Astrocyte (in vitro differentiated cells and primary cell): ENCODE measurements at regions not wholly inside any gene's neighbourhood (a gene's known extent, or its start where the extent isn't known, plus 50 kb on each side); places are given as distances from the start of the nearest gene placed in this dataset.
A peak's percentile ranks its signal among the peaks of the same experiment; 100 is the strongest.

ENCODE experiments used
- DNase-seq: peaks from one replicate; pipeline ENCODE4 v3.0.0-alpha.2; 2010; ENCODE audit warnings: low read depth
- FAIRE-seq: peaks from 2 replicates; lab custom pipeline; 2011; peaks lifted over from hg19 to GRCh38; lab: Jason Lieb, UNC
- H2AFZ ChIP-seq: 2 replicates; pipeline ENCODE4 v1.6.0; 2012; ENCODE audit warnings: low read depth, low read length, inconsistent platforms
- H3K27ac ChIP-seq: 2 replicates; pipeline ENCODE4 v1.5.1; 2011; ENCODE audit warnings: low read depth, low read length, inconsistent platforms
- H3K27me3 ChIP-seq: 2 replicates; pipeline ENCODE4 v1.6.0; 2011; ENCODE audit warnings: low read length, inconsistent platforms; ENCODE audit not compliant: insufficient read depth
- H3K36me3 ChIP-seq: 2 replicates; pipeline ENCODE4 v1.5.1; 2011; ENCODE audit warnings: low read length, inconsistent platforms; ENCODE audit not compliant: insufficient read depth
- H3K4me1 ChIP-seq: 2 replicates; pipeline ENCODE4 v1.5.1; 2011; ENCODE audit warnings: low read length, inconsistent platforms; ENCODE audit not compliant: insufficient read depth
- H3K4me2 ChIP-seq: 2 replicates; pipeline ENCODE4 v1.6.0; 2012; ENCODE audit warnings: low read length, inconsistent platforms
- H3K4me3 ChIP-seq: 2 replicates; pipeline ENCODE4 v1.5.1; 2011; ENCODE audit warnings: low read depth, mild to moderate bottlenecking, low read length, inconsistent platforms; ENCODE audit not compliant: insufficient read depth
- H3K79me2 ChIP-seq: 2 replicates; pipeline ENCODE4 v1.6.0; 2012; ENCODE audit warnings: mild to moderate bottlenecking, low read length, inconsistent platforms; ENCODE audit not compliant: insufficient read depth
- H3K9ac ChIP-seq: 2 replicates; pipeline ENCODE4 v1.6.0; 2012; ENCODE audit warnings: mild to moderate bottlenecking, low read length, inconsistent platforms
- H3K9me3 ChIP-seq: 2 replicates; pipeline ENCODE4 v1.5.1; 2012; ENCODE audit warnings: low read depth, mild to moderate bottlenecking, low read length, inconsistent platforms; ENCODE audit not compliant: insufficient read depth
- H4K20me1 ChIP-seq: 2 replicates; pipeline ENCODE4 v1.6.0; 2012; ENCODE audit warnings: low read length, inconsistent platforms; ENCODE audit not compliant: insufficient read depth
- H3K27ac Mint-ChIP-seq: one replicate; pipeline ENCODE4 v1.8.0; 2021; ENCODE audit warnings: mild to moderate bottlenecking, mixed read lengths; ENCODE audit not compliant: unreplicated experiment
- H3K27me3 Mint-ChIP-seq: one replicate; pipeline ENCODE4 v1.8.0; 2021; ENCODE audit warnings: low read depth, mixed read lengths; ENCODE audit not compliant: unreplicated experiment
- H3K36me3 Mint-ChIP-seq: one replicate; pipeline ENCODE4 v1.8.0; 2021; ENCODE audit warnings: low read depth, mixed read lengths; ENCODE audit not compliant: unreplicated experiment
- H3K4me1 Mint-ChIP-seq: one replicate; pipeline ENCODE4 v1.8.0; 2021; ENCODE audit warnings: low read depth, mixed read lengths; ENCODE audit not compliant: unreplicated experiment
- H3K4me3 Mint-ChIP-seq: one replicate; pipeline ENCODE4 v1.8.0; 2021; ENCODE audit warnings: mild to moderate bottlenecking, moderate library complexity, mixed read lengths; ENCODE audit not compliant: unreplicated experiment
- H3K9me3 Mint-ChIP-seq: one replicate; pipeline ENCODE4 v1.8.0; 2021; ENCODE audit warnings: mild to moderate bottlenecking, mixed read lengths; ENCODE audit not compliant: unreplicated experiment
- EZH2 ChIP-seq: IDR thresholded peaks from 2 replicates; pipeline ENCODE4 v1.6.1; 2012; ENCODE audit warnings: mild to moderate bottlenecking, low read length, inconsistent platforms; ENCODE audit not compliant: insufficient read depth
- TF ChIP-seq, protein P1 (sequence below): IDR thresholded peaks from 2 replicates; pipeline ENCODE4 v1.5.1; 2011; ENCODE audit warnings: low read depth, mild to moderate bottlenecking, inconsistent platforms, low read length, moderate library complexity; ENCODE audit not compliant: insufficient read depth

- DNase-seq, result peak; percentile 85
- Mint-ChIP-seq H3K9me3 (peaks cover 11% of the 10 kb centered on the region), H3K4me1 (peaks cover 28% of the 10 kb centered on the region), H3K27me3 (no peaks in the 10 kb centered on the region), H3K36me3 (no peaks in the 10 kb centered on the region), H3K4me3 (no peak overlapping the region), H3K27ac (peak overlapping the region; percentile 22)
- Histone ChIP-seq H3K27ac (peak overlapping the region; percentile 35), H4K20me1 (no peaks in the 10 kb centered on the region), H3K79me2 (no peaks in the 10 kb centered on the region), H3K4me3 (no peak overlapping the region), H2AFZ (no peak overlapping the region), H3K4me1 (peaks cover 5% of the 10 kb centered on the region), H3K4me2 (peak overlapping the region; percentile 2), H3K36me3 (no peaks in the 10 kb centered on the region), H3K9me3 (no peaks in the 10 kb centered on the region), H3K9ac (no peak overlapping the region), H3K27me3 (no peaks in the 10 kb centered on the region)
- no peak for TF ChIP-seq EZH2
- TF ChIP-seq, protein P1, sequence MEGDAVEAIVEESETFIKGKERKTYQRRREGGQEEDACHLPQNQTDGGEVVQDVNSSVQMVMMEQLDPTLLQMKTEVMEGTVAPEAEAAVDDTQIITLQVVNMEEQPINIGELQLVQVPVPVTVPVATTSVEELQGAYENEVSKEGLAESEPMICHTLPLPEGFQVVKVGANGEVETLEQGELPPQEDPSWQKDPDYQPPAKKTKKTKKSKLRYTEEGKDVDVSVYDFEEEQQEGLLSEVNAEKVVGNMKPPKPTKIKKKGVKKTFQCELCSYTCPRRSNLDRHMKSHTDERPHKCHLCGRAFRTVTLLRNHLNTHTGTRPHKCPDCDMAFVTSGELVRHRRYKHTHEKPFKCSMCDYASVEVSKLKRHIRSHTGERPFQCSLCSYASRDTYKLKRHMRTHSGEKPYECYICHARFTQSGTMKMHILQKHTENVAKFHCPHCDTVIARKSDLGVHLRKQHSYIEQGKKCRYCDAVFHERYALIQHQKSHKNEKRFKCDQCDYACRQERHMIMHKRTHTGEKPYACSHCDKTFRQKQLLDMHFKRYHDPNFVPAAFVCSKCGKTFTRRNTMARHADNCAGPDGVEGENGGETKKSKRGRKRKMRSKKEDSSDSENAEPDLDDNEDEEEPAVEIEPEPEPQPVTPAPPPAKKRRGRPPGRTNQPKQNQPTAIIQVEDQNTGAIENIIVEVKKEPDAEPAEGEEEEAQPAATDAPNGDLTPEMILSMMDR, result no peak
- FAIRE-seq, result peak; percentile 82
Measured at GRCh38 chr11:86726118-86726753, 53.8 kb upstream of the ME3 start.

GRCh38 chr11:86724137-86724536 lies 51.7 kb upstream of the ME3 start:
- Histone ChIP-seq H3K36me3 (no peaks in the 10 kb centered on the region), H3K79me2 (no peaks in the 10 kb centered on the region), H3K4me1 (peaks cover 22% of the 10 kb centered on the region), H3K4me3 (no peak overlapping the region), H3K27ac (no peak overlapping the region), H4K20me1 (no peaks in the 10 kb centered on the region), H3K9me3 (no peaks in the 10 kb centered on the region), H2AFZ (no peak overlapping the region), H3K27me3 (no peaks in the 10 kb centered on the region), H3K4me2 (no peak overlapping the region), H3K9ac (no peak overlapping the region)
- peaks cover 48% of the 10 kb centered on the region for H3K4me1 Mint-ChIP-seq
- no peaks in the 10 kb centered on the region for H3K27me3 Mint-ChIP-seq
- no peaks in the 10 kb centered on the region for H3K36me3 Mint-ChIP-seq
- TF ChIP-seq, protein P1, result no peak
- TF ChIP-seq EZH2, result no peak
- H3K9me3 Mint-ChIP-seq, result peaks cover 9% of the 10 kb centered on the region
- H3K4me3 Mint-ChIP-seq, result no peak overlapping the region
- DNase-seq (no peak), FAIRE-seq (no peak)
- H3K27ac Mint-ChIP-seq, result no peak overlapping the region

DNA sequence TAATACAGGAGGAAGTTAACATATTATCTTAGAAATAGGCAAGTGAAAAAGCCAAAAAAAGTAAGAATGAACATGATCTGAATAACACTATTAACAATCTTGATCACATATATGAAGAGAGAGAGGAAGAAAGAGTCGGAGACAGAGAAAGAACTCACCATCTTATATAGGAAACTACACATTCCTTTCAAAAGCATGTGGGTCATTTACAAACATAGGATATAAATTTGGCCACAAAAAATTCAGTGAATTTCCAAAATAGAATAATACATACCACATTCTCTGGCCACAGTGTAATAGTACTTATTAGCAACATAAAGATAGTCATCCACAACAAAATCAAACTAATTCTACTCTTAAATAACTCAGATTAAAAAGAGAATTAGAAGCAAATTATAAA lies 50.9 kb upstream of the ME3 start:
- no peaks in the 10 kb centered on the region for H3K27me3 ChIP-seq
- no peaks in the 10 kb centered on the region for H3K27me3 Mint-ChIP-seq
- no peaks in the 10 kb centered on the region for H4K20me1 ChIP-seq
- H3K36me3 ChIP-seq, result no peaks in the 10 kb centered on the region
- H3K9ac ChIP-seq, result no peak overlapping the region
- H3K4me3 Mint-ChIP-seq, result no peak overlapping the region
- H3K36me3 Mint-ChIP-seq, result no peaks in the 10 kb centered on the region
- no peak for FAIRE-seq
- no peak overlapping the region for H3K27ac ChIP-seq
- peaks cover 22% of the 10 kb centered on the region for H3K4me1 ChIP-seq
- H3K9me3 ChIP-seq, result no peaks in the 10 kb centered on the region
- H3K4me1 Mint-ChIP-seq, result peaks cover 54% of the 10 kb centered on the region
- no peak overlapping the region for H3K4me2 ChIP-seq
- no peak overlapping the region for H2AFZ ChIP-seq
- H3K27ac Mint-ChIP-seq, result peak overlapping the region; percentile 54
- TF ChIP-seq, protein P1, result no peak
- TF ChIP-seq EZH2, result no peak
- H3K79me2 ChIP-seq, result no peaks in the 10 kb centered on the region
- DNase-seq, result no peak
- peaks cover 9% of the 10 kb centered on the region for H3K9me3 Mint-ChIP-seq
- no peak overlapping the region for H3K4me3 ChIP-seq
